ENCODE measurements at regions not wholly inside any gene's neighbourhood (a gene's known extent, or its start where the extent isn't known, plus 50 kb on each side); places are given as distances from the start of the nearest gene placed in this dataset.

GRCh38 chr4:141783770-141784169 is 147.4 kb downstream of the IL15 start:
- no peak for DNase-seq

DNA sequence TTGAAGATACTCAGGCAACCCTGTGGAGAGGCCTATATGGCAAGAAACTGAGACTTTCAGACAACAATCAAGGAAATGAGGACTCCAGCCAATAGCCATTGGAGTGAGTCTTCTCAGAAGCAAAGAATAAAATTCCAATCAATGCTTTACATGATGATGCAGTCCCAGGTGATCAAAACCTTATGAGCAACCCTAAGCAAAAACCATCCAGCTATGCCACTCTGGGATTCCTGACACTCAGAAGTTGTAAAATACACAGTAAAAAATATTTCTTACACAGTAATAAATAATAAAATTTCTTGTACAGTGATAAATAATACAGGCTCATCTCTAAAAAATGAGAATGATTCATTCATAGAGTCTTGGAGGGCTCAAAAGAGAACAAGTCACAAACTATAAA is 150.6 kb downstream of the IL15 start:
- no peak for DNase-seq

DNA sequence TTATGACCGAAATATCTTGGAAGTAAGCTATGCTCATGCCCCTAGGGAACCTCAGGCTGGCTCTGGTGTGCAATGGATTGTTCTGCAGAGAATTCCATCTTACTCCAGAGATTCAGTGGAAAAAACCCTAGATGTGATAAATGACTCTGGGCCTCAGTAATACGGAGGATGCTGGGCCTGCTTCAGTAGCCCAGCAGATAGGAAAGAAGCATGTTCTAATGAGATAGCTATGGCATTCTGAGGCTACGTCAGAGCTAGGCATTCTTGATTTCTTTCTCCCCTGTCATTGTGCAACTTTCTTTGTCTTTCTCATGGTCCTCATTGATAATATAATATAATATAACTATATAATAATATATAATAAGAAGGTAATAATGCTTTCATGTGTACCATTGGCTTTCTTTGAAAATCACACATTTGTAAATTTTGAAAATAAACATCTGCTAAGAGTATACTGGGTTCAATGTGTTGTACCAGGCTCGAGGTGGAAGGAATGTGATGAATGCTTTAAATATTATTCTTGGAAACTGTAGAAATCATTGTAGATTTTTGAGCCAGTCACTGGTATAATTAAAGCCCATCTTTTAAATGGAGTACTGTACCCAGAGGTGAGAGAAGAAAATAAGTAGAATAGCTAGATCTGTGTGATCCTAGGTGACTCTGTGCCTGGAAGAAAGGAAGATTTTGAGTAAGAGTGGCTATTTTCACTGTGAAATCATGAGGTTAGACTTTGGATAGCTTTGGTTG is 152.0 kb downstream of the IL15 start:
- DNase-seq = no peak

DNA sequence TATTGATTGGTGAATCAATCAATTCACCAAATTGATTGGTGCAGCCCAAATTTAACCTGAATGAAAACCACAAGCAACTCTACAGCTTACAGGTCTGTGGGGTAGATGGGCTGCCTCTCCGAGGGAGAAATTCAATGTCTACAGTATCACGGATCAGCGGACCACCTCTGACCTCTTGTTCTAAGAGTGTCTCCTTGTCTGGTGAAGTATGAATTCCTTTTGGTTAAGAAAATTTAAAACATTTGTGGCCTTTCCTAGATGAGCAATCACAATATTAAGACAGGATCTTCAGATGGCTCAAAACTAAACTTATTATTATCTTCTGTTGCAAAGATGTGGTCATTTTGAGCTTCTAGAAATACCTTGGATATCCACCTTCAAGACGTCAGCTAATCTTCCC is 153.3 kb downstream of the IL15 start:
- no peak for DNase-seq

GRCh38 chr4:141792164-141792563 is 155.8 kb downstream of the IL15 start:
- no peak for DNase-seq

GRCh38 chr4:141797966-141798365 is 161.6 kb downstream of the IL15 start:
- no peak for DNase-seq

- DNase-seq = no peak
Observed at GRCh38 chr4:141801558-141801957, 165.2 kb downstream of the IL15 start.

DNA sequence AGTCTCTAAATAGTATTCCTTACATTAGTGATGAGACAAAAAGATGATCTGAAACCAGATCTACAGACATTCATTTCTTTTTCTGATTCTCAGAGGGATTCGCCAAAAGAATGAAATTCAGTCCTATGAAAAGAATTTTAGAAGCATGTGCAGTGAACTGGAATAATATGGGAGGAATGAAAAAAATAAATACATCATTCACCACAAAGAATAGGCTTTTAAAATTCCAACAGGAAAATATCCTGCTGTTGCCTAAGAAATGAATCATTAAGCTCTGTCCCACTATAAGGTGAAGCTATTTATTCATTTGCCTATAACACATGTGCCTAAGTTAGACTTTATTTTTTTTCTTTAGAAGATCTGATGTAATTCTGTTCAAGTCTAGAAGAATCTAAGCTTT is 165.9 kb downstream of the IL15 start:
- no peak for DNase-seq

GRCh38 chr4:141804836-141805235 is 168.5 kb downstream of the IL15 start:
- DNase-seq = no peak

GRCh38 chr4:141807103-141807891 is 170.9 kb downstream of the IL15 start:
- DNase-seq = no peak

GRCh38 chr4:141810038-141810711 is 173.8 kb downstream of the IL15 start:
- no peak for DNase-seq

DNA sequence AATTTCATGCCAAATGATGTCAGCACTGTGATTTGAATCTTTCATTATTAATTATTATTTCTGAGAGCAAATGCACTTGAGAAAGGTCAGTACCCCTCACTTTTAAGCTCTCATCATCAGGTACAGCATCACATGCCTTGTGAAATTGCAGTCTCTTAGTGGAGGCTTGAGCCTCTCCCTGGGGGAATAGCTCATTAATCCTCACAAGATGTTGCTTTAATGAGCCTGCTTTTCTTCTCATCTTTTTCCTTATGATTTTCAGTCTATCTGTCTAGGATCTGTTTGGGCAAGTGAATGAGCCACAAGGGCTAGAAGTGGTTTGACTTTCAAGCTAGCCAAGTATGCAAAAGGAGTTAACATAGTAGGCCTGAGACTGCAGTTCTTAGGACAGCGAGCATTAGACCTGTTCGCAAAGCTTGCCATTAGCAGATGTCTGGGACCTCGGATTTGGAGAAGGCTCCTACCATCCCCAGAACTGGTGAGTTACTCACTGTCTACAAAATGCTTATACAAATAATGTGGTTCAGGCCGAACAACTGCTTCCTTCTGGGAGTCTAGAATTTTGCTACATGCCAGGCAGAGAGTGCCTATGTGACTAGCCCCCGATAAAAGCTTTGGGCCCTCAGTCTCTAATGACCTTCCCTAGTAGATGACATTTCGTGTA is 174.5 kb downstream of the IL15 start:
- DNase-seq = no peak

DNA sequence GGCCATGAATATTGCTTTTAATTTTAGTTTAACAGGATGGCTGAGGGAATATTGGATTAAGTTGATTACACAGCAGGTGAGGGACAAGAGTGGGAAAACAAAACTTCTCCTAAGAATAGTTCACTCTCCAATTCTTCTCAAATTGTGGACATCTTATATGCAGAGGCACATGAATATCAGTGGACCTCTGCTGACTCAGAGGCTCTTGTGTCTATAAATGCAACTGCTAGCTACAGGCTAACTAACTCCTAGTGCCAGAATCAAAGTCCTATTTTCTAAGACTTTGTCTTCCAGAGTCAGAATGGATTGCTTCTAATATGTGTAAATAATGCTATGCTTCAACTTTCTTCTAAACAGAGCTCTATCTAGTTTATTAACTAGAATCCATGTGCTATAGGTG is 175.8 kb downstream of the IL15 start:
- no peak for DNase-seq

DNA sequence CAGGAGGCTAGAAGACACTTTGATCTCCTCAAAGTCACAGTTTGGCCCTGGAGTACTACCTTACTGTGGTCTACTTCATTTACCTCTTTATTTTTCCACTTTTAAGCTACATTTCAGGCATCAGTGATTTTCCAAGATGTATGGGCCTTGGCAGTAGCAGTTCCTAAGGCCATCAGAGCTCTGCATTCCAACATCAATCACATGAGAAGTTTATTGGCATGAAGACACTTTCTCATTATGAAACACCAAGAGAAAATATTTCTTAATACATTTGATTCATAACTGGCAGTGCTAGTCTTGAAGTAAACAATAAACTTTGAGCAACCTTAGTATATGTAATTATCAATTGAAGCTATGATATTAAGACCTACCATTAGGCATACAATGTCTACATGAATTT is 178.1 kb downstream of the IL15 start:
- DNase-seq = no peak

- DNase-seq = no peak
Observed at GRCh38 chr4:141815646-141816045, 179.3 kb downstream of the IL15 start.

- no peak for DNase-seq
Observed at GRCh38 chr4:141826260-141826659, 189.9 kb downstream of the IL15 start.

DNA sequence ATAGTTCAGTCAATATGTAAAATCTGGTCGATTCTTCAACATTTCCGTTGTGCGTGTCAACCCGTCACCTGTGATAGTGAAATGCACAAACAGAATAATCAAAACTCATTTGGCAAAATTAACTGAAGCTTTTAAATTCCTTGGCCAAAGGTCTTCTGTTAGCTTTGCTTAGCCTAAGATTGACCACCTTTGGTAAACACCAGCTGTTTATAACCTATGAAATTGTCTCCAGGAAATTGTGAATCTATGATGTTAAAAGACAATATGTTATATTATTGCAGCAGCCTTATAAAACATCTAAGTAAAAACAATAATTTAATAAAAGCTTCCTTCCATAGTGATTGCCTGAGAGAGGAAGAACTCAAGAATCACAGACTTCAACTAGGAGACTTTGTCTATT is 196.8 kb downstream of the IL15 start:
- no peak for DNase-seq

- DNase-seq = no peak
Observed at GRCh38 chr4:141840299-141840986, 204.1 kb downstream of the IL15 start.

GRCh38 chr4:141843136-141843535 is 206.8 kb downstream of the IL15 start:
- DNase-seq = no peak

DNA sequence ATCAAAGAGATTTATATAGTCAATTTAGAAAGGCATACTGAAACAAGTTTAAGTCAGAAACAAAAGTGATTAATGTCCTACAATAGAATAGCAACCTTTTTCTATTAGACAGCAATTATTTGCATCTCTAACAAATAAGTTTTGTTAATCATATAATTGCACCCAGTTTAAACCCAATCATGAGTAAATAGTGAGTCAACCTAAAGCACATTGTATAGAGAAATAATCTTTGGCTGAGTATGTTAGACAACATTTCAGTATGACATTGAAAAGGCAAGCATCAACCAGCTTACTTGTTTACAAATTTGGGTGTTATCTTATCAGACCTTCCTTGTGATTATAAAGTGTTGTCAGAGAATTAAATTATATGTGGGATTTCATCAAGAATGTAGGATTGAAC is 209.5 kb downstream of the IL15 start:
- no peak for DNase-seq

DNA sequence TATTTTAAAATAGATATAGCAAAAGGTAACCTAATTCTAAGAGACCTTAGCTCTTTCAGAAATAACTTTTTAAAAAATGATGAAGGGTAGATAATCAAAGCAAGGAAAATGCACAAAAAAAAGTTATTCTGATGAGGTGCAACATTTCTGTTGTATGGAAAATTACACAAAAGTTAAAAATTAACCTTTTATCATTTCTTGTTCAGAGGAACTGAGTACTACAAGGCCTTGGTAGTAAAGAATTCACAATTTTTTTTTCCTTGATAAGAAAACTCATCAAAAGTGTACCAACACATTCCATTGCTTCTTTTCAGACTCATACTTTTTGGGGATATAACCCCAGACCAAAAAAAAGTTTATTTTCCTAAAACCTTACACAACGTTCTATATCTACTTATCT is 213.0 kb downstream of the IL15 start:
- DNase-seq = no peak

GRCh38 chr4:141849778-141850177 is 213.4 kb downstream of the IL15 start:
- DNase-seq = no peak
